ENCODE measurements at regions not wholly inside any gene's neighbourhood (a gene's known extent, or its start where the extent isn't known, plus 50 kb on each side); places are given as distances from the start of the nearest gene placed in this dataset.

- FAIRE-seq: no peak
- DNase-seq (ENCODE audit: extremely low spot score, insufficient read length, low read depth): no peak
Measured at GRCh38 chr3:76824658-76825240, 215.2 kb upstream of the ROBO2 start.

GRCh38 chr3:76826861-76827260 is 213.0 kb upstream of the ROBO2 start:
- DNase-seq (ENCODE audit: extremely low spot score, insufficient read length, low read depth): no peak
- no peak for FAIRE-seq

- DNase-seq (ENCODE audit: extremely low spot score, insufficient read length, low read depth): no peak
- no peak for FAIRE-seq
Measured at GRCh38 chr3:76827701-76828226, 212.1 kb upstream of the ROBO2 start.

- no peak for DNase-seq (ENCODE audit: extremely low spot score, insufficient read length, low read depth)
- no peak for FAIRE-seq
Measured at GRCh38 chr3:76834657-76835056, 205.2 kb upstream of the ROBO2 start.

GRCh38 chr3:76841747-76842146 is 198.2 kb upstream of the ROBO2 start:
- FAIRE-seq: no peak

GRCh38 chr3:76842216-76842615 is 197.7 kb upstream of the ROBO2 start:
- DNase-seq (ENCODE audit: extremely low spot score, insufficient read length, low read depth) (no peak), FAIRE-seq (no peak)

More at GRCh38 chr3:76841747-76842146, 198.2 kb upstream of the ROBO2 start:
- no peak for DNase-seq (ENCODE audit: extremely low spot score, insufficient read length, low read depth)

GRCh38 chr3:76855451-76855850 is 184.4 kb upstream of the ROBO2 start:
- no peak for FAIRE-seq
- no peak for DNase-seq (ENCODE audit: extremely low spot score, insufficient read length, low read depth)

- no peak for DNase-seq (ENCODE audit: extremely low spot score, insufficient read length, low read depth)
- FAIRE-seq: no peak
Measured at GRCh38 chr3:76859596-76859995, 180.3 kb upstream of the ROBO2 start.

GRCh38 chr3:76864355-76864754 is 175.5 kb upstream of the ROBO2 start:
- no peak for FAIRE-seq
- no peak for DNase-seq (ENCODE audit: extremely low spot score, insufficient read length, low read depth)

- FAIRE-seq: no peak
Measured at GRCh38 chr3:76866729-76867408, 173.0 kb upstream of the ROBO2 start.

GRCh38 chr3:76869726-76870384 is 170.0 kb upstream of the ROBO2 start:
- FAIRE-seq: no peak
- no peak for DNase-seq (ENCODE audit: extremely low spot score, insufficient read length, low read depth)

More at GRCh38 chr3:76866729-76867408, 173.0 kb upstream of the ROBO2 start:
- DNase-seq (ENCODE audit: extremely low spot score, insufficient read length, low read depth): no peak

- DNase-seq (ENCODE audit: extremely low spot score, insufficient read length, low read depth) (no peak), FAIRE-seq (no peak)
Measured at GRCh38 chr3:76871655-76872054, 168.2 kb upstream of the ROBO2 start.

GRCh38 chr3:76872999-76873398 is 166.9 kb upstream of the ROBO2 start:
- DNase-seq (ENCODE audit: extremely low spot score, insufficient read length, low read depth): no peak
- FAIRE-seq: no peak

GRCh38 chr3:76873532-76874242 is 166.2 kb upstream of the ROBO2 start:
- DNase-seq (ENCODE audit: extremely low spot score, insufficient read length, low read depth) (no peak), FAIRE-seq (no peak)

- FAIRE-seq (no peak), DNase-seq (ENCODE audit: extremely low spot score, insufficient read length, low read depth) (no peak)
Measured at GRCh38 chr3:76879959-76880358, 159.9 kb upstream of the ROBO2 start.

GRCh38 chr3:76886761-76887500 is 153.0 kb upstream of the ROBO2 start:
- FAIRE-seq (no peak), DNase-seq (ENCODE audit: extremely low spot score, insufficient read length, low read depth) (no peak)

- FAIRE-seq (no peak), DNase-seq (ENCODE audit: extremely low spot score, insufficient read length, low read depth) (no peak)
Measured at GRCh38 chr3:76888856-76889255, 151.0 kb upstream of the ROBO2 start.

- FAIRE-seq (no peak), DNase-seq (ENCODE audit: extremely low spot score, insufficient read length, low read depth) (no peak)
Measured at GRCh38 chr3:76889911-76890310, 150.0 kb upstream of the ROBO2 start.

- FAIRE-seq (no peak), DNase-seq (ENCODE audit: extremely low spot score, insufficient read length, low read depth) (no peak)
Measured at GRCh38 chr3:76897076-76897475, 142.8 kb upstream of the ROBO2 start.

- FAIRE-seq (no peak), DNase-seq (ENCODE audit: extremely low spot score, insufficient read length, low read depth) (no peak)
Measured at GRCh38 chr3:76900596-76900995, 139.3 kb upstream of the ROBO2 start.
